HG03457 (cell line): ENCODE measurements at regions not wholly inside any gene's neighbourhood (a gene's known extent, or its start where the extent isn't known, plus 50 kb on each side); places are given as distances from the start of the nearest gene placed in this dataset.
A peak's percentile ranks its signal among the peaks of the same experiment; 100 is the strongest.
"Not testable (repeated sequence)": the region's sequence is repeated elsewhere in the genome, so short reads cannot be mapped to it uniquely, and the experiment has no call there.

Experiments used
- ATAC-seq: cut with Tn5 transposase; IDR thresholded peaks from one replicate; pipeline ENCODE4 v1.9.1; 2021; ENCODE audit warnings: moderate number of reproducible peaks; ENCODE audit not compliant: unreplicated experiment

- no peak for ATAC-seq
Measured at GRCh38 chr9:94033383-94033782, 50.9 kb upstream of the PTPDC1 start.

GRCh38 chr9:94031946-94032345 is 52.3 kb upstream of the PTPDC1 start:
- ATAC-seq: no peak

- no peak for ATAC-seq
Measured at GRCh38 chr9:94031380-94031779, 52.9 kb upstream of the PTPDC1 start.

GRCh38 chr9:94030318-94031179 is 53.7 kb upstream of the PTPDC1 start:
- ATAC-seq: peak; percentile 96

GRCh38 chr9:94029932-94030317 is 54.3 kb upstream of the PTPDC1 start:
- no peak for ATAC-seq

GRCh38 chr9:94026816-94027215 is 57.4 kb upstream of the PTPDC1 start:
- no peak for ATAC-seq

GRCh38 chr9:94022476-94022875 is 61.8 kb upstream of the PTPDC1 start:
- not testable (repeated sequence) for ATAC-seq

- not testable (repeated sequence) for ATAC-seq
Measured at GRCh38 chr9:94020836-94021235, 63.4 kb upstream of the PTPDC1 start.

GRCh38 chr9:94018628-94019027 is 63.5 kb upstream of the BARX1 start:
- no peak for ATAC-seq

- no peak for ATAC-seq
Measured at GRCh38 chr9:94017939-94018531, 62.9 kb upstream of the BARX1 start.

- ATAC-seq: no peak
Measured at GRCh38 chr9:94016744-94017143, 61.6 kb upstream of the BARX1 start.

- ATAC-seq: no peak
Measured at GRCh38 chr9:94014920-94015319, 59.8 kb upstream of the BARX1 start.

GRCh38 chr9:94014066-94014654 is 59.0 kb upstream of the BARX1 start:
- ATAC-seq: no peak

GRCh38 chr9:94010980-94011533 is 55.9 kb upstream of the BARX1 start:
- ATAC-seq: no peak

- no peak for ATAC-seq
Measured at GRCh38 chr9:94005272-94005901, 50.2 kb upstream of the BARX1 start.
